GM21360 (cell line): ENCODE measurements at regions not wholly inside any gene's neighbourhood (a gene's known extent, or its start where the extent isn't known, plus 50 kb on each side); places are given as distances from the start of the nearest gene placed in this dataset.
"Not testable (repeated sequence)": the region's sequence is repeated elsewhere in the genome, so short reads cannot be mapped to it uniquely, and the experiment has no call there.

Source experiments
- ATAC-seq: cut with Tn5 transposase; IDR thresholded peaks from one replicate; pipeline ENCODE4 v1.9.1; 2021; ENCODE audit warnings: mild to moderate bottlenecking, moderate library complexity; ENCODE audit not compliant: unreplicated experiment

- ATAC-seq, result not testable (repeated sequence)
These were observed 66.5 kb upstream of the CLEC6A start for GRCh38 chr12:8389296-8389695.

DNA sequence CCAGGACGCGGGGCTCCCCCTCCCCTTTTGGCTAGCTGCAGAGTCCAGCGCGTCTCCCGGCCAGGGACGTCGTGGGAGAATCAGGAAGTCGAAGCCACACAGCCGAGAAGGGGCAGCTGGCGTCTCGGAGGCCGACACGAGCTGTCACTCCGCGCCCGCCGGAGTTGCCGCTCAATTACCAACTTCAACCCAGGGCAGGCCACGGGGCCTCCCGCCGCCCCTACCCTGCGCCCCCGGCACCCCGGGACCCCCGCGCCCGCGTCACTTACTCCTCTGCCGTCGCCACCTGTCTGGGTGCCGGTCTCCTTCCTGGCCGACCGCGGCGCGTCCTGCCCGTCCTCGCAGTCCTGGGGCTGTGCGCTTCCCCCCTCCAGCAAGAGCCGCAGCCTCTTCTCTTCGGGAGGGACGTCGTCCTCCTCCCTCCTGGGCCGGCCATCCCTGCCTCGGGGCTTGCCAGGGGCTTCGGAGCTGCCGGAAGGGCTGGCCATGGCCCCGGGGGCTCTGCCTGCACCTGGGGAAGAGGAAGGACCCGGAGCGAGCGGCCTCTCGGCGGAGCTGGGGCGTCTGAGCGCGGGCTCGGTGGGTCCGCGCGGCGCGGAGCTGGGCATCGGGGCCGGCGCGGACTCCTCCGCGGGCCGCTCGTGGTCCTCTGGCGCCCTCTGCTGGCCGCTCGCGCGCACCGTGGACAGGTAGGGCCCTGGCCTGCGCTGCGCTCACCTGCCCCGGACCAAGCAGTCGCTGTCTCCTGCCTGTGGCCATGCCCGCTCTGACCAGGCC lies 65.6 kb upstream of the CLEC6A start:
- ATAC-seq, result not testable (repeated sequence)

DNA sequence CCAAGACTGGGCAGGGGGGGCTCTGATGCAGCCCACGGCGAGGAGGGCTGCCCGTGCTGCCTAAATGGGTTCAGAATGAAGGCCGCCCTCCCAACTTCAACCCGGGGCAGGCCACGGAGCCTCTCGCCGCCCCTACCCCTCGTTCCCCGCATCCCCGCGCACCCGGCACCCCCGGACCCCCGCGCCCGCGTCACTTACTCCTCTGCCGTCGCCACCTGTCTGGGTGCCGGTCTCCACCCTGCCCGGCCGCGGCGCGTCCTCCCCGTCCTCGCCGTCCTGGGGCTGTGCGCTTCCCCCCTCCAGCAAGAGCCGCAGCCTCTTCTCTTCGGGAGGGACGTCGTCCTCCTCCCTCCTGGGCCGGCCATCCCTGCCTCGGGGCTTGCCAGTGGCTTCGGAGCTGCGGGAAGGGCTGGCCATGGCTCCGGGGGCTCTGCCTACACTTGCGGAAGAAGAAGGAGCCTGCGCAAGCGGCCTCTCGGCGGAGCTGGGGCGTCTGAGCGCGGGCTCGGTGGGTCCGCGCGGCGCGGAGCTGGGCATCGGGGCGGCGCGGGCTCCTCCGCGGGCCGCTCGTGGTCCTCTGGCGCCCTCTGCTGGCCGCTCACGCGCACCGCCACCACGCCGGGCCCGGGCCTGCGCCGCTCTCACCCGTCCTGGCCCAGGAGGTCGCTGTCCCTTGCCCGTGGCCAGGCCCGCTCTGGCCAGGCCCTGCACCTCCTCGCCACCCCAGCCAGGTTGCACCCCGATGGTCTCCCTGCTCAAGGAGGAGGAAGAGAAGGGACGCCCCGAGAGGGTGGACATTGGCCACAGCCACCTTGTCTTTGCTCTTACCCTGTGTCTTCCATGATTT lies 59.3 kb upstream of the CLEC6A start:
- ATAC-seq, result peak; percentile 57

DNA sequence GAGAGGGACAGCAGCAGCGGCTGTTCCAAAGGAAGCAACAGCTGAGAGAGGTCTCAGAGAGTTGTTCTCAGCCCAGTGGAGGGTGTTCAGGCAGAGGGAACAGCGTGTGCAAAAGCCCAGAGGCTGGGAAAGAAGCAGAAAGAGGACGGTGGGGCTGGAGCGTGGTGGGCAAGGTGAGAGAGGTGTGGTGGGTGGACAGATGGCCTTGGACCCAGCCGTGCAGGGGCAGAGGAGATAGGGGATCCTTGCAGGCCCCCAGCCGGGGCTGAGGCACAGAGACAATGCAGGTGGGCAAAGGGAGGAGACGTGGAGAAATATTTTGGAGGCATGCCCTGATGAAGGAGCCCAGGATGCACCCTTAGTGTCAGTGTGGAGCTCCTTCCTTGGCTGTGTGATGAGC lies 58.4 kb upstream of the CLEC6A start:
- not testable (repeated sequence) for ATAC-seq

- ATAC-seq, result not testable (repeated sequence)
These were observed 56.2 kb upstream of the CLEC6A start for GRCh38 chr12:8399496-8400034.

DNA sequence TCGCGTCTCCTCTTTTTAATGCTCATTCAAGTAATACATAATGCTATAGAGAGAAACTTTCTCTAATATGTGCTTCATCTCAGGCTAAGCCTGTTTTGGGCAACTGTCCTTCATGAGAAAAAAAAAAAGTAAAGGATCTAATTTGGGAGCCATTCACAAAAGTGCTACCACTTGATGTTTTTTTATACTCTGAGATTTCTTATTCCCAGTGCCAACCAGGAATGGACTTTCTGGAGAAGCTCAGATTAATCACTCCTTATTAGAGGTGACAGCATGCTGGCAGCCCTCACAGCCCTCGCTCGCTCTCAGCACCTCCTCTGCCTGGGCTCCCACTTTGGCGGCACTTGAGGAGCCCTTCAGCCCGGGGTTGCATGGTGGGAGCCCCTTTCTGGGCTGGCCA lies 51.9 kb upstream of the CLEC6A start:
- not testable (repeated sequence) for ATAC-seq

- ATAC-seq, result not testable (repeated sequence)
These were observed 51.4 kb upstream of the CLEC6A start for GRCh38 chr12:8404341-8404740.
